ENCODE measurements at regions not wholly inside any gene's neighbourhood (a gene's known extent, or its start where the extent isn't known, plus 50 kb on each side); places are given as distances from the start of the nearest gene placed in this dataset.

DNA sequence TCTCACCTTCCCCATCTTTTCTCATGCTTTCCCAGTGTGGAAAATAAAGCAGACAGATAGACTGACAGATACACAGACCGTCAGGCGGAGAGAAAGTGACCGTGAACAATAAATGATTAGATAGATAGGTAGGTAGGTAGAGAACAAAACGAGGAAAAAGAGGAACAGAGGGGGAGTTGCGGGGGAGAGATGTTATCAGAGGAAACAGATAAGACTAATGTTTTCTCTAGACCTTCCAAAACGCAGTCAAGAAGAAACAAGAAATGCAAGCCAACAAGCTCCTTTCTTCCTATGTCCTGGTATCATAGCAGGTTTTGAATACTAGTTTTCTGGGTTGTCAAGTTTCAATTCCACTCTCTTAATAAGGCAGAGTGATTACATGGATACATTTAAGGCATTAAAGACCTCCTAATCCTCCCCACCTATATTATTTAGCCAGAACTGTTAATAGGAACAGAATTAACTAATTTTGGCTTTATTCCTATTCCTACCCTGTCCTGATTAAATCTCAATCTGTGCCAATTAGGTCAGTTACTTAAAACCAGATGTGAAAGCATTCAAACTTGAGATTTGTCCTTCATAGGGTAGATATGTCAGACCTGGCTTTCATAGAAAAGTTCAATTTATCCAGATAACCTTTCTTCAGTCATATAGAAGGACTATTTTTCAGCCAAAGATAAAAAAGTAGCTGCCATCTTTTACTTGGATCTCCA lies 89.0 kb upstream of the PTPRR start:
- no peak for TF ChIP-seq EZH2 (IDR thresholded peaks at IDR 0.05; ENCODE audit: low read length)
- TF ChIP-seq, protein P1, sequence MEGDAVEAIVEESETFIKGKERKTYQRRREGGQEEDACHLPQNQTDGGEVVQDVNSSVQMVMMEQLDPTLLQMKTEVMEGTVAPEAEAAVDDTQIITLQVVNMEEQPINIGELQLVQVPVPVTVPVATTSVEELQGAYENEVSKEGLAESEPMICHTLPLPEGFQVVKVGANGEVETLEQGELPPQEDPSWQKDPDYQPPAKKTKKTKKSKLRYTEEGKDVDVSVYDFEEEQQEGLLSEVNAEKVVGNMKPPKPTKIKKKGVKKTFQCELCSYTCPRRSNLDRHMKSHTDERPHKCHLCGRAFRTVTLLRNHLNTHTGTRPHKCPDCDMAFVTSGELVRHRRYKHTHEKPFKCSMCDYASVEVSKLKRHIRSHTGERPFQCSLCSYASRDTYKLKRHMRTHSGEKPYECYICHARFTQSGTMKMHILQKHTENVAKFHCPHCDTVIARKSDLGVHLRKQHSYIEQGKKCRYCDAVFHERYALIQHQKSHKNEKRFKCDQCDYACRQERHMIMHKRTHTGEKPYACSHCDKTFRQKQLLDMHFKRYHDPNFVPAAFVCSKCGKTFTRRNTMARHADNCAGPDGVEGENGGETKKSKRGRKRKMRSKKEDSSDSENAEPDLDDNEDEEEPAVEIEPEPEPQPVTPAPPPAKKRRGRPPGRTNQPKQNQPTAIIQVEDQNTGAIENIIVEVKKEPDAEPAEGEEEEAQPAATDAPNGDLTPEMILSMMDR (optimal IDR thresholded peaks at IDR 0.05 in 1 of 3, IDR thresholded peaks at IDR 0.05 in 1 of 3, conservative IDR thresholded peaks at IDR 0.05 in 1 of 3; ENCODE audit: extremely low read depth in 1 of 3, insufficient read depth in 2 of 3, low read length in 3 of 3) = no peak

All from keratinocyte (primary cell).